GM12874 (cell line): ENCODE measurements at regions not wholly inside any gene's neighbourhood (a gene's known extent, or its start where the extent isn't known, plus 50 kb on each side); places are given as distances from the start of the nearest gene placed in this dataset.

ENCODE experiments used
- TF ChIP-seq, protein P1 (sequence below): IDR thresholded peaks from 2 replicates; pipeline ENCODE4 v1.5.1; 2011; ENCODE audit warnings: low read depth, mild to moderate bottlenecking, control low read depth, low read length, moderate library complexity; ENCODE audit not compliant: insufficient read depth

DNA sequence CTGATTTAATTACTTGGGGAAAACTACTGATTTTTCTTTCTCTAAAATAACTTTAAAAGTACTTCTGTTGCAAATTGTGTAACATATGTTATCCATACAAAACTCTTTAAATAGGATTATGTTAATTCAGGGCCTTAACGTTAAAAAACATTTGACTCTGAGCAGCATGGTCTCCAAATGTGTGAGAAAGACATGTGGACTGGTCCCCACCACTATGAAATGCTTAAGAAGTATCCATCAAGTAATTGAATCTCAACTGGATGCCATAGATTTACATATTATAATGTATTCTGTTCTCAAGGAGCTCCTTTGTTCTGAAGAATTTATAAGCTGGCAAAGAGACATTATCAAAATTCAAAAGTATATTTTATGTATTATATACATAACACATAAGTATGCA is 130.8 kb upstream of the HEY2 start:
- TF ChIP-seq, protein P1, sequence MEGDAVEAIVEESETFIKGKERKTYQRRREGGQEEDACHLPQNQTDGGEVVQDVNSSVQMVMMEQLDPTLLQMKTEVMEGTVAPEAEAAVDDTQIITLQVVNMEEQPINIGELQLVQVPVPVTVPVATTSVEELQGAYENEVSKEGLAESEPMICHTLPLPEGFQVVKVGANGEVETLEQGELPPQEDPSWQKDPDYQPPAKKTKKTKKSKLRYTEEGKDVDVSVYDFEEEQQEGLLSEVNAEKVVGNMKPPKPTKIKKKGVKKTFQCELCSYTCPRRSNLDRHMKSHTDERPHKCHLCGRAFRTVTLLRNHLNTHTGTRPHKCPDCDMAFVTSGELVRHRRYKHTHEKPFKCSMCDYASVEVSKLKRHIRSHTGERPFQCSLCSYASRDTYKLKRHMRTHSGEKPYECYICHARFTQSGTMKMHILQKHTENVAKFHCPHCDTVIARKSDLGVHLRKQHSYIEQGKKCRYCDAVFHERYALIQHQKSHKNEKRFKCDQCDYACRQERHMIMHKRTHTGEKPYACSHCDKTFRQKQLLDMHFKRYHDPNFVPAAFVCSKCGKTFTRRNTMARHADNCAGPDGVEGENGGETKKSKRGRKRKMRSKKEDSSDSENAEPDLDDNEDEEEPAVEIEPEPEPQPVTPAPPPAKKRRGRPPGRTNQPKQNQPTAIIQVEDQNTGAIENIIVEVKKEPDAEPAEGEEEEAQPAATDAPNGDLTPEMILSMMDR: no peak

DNA sequence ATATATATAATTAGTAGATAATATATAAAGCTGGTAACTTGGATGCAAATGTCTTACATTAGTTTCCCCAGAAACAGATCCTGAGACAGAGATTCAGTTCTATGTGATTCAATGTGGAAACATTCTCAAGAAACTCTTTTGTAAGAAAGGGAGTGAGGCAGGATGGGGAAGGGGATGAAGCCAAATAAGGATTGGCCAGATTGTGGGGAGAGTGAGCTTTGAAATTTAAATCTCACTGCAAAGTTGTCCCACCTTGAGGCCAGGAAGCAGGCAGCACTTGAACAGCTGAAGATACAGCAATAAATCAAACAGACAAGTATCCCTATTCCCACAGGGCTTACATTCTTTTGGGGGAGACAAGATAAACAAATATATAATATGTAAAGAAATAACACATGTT is 126.3 kb upstream of the HEY2 start:
- TF ChIP-seq, protein P1: no peak

DNA sequence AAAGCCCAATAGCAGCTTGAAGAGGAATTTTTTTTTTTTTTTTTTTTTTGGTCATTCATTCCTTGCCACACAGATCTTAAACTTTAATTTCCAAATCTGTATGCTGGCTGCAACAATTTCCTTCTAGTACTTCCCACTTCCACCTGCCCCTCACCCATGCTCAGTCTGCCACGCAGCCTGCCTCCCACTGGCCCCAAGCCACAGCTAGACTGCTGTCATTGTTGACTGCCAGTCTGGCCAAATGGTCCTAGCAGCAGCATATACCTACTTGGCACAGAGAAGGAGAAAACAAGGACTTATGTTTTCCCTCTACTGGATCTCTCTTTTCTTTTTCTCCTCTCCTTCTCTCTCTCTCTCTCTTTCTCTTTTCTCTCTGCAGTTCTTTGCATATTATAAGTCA is 118.3 kb upstream of the HEY2 start:
- TF ChIP-seq, protein P1: no peak

DNA sequence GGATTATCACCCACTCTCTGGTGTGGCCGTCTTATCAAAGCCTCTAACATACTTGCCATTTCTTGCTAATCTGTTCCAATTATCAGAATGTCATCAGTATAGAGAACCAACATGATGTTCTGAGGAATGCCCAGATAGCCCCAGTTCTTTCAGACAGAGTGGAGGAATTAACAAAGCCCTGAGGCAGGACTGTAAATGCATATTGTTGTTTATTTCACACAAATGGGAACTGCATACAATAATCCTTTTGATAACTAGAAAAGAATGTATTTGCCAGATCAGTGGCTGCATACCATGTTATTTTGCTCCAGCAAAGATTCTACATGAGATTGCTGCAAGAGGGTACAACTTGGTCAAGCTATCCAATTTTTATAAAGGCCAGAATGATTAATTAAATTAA is 112.8 kb upstream of the HEY2 start:
- TF ChIP-seq, protein P1: no peak

DNA sequence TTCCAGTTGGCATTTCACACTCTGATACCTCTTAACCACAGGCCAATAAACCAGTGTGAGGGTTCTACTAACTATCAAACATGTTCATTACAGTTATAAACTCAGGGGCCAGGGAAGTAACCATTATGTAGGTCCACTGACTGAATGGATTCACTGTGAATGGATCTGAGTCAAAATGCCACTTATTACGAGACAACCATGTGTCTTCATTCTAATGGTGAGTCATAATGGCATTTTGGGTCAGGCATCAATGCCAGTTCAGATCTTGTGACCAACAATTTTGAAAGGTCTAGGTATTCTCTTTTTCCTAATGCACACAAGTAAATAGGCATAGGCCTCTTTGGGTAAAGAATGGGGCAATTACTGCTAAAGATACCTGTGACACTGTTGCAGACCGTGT is 112.2 kb upstream of the HEY2 start:
- TF ChIP-seq, protein P1: no peak

DNA sequence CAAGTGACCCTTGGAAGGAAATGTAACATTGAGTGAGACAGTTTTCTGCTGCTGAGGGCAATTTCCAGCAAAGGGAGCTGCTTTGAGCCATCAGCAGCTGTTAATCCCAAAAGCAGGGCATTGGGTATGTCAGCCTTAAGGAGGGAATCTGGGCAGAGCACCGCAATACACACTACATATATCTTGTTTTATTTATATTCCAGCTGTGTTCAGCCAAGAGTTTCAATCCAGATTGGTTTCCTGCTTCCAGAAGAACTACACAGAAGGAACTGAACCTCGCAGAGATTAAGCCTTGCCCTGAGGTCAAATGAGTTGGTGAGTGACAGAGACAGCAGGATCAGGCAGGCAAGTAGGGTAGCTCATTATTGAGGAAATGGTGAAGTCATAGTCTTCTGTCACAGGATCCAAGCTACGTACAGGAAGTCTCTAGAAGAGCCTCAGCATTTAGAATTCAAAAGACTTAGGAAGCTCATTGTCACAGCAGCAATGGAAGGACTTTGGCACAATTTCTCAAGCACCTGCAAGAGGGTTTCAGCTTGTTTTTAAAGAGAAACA is 109.9 kb upstream of the HEY2 start:
- TF ChIP-seq, protein P1: no peak

DNA sequence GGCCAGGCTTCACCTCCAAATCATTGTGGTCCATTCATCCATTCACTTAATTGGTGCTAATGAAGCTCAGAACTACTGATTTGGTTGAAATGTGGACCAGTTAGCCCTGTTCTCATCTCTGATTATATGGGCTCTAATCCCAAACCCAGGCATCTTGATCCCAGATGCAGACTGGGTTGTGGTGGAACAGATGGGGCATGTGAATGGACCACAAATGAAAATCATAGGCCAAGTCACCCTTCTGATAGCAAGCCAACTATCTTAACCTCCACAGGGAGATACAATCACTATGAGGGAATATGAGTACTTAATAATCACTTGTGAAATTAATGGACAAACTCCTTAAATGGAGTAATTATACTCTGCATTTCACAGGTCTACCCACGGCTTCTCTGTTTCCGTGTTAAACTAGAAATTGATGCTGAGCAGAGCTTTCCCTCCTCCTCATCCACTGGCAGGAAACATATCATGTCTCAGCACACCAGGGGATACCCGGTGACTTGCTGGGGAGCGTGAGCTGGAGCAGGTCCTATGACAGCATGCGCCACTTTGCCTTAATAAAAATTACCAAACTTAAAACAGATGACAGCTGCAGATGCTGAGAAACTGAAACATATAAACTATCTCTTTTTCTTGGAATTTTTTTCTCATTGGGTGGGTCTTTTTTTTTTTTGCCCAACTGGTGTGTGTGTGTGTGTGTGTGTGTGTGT is 108.8 kb upstream of the HEY2 start:
- TF ChIP-seq, protein P1: no peak

DNA sequence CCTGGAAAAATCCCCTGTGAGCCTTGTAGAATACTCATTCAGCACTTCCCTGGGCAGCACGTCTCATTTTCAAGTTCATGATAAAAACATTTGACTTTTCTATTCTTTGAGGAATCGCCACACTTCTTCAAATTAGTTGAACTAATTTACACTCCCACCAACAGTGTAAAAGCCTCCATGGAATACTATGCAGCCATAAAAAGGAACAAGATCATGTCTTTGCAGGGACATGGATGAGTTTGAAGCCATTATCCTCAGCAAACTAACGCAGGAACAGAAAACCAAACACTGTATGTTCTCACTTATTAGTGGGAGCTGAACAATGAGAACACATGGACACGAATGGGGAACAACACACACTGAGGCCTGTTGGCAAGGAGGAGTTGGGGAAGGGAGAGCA is 102.0 kb upstream of the HEY2 start:
- TF ChIP-seq, protein P1: no peak
